DND-41 (cell line): ENCODE measurements at regions not wholly inside any gene's neighbourhood (a gene's known extent, or its start where the extent isn't known, plus 50 kb on each side); places are given as distances from the start of the nearest gene placed in this dataset.
"Not testable (repeated sequence)": the region's sequence is repeated elsewhere in the genome, so short reads cannot be mapped to it uniquely, and the experiment has no call there.

Source experiments
- ATAC-seq: fragments of 200-7000 bp; cut with Tn5 transposase; 3 replicates; pipeline ENCODE4 v1.9.1; 2021; ENCODE audit warnings: low read depth; ENCODE audit not compliant: insufficient read depth
- DNase-seq: peaks from one replicate; pipeline ENCODE4 v3.0.0-alpha.2; 2020
- H2AFZ ChIP-seq: 2 replicates; pipeline ENCODE4 v1.6.0; 2012; ENCODE audit warnings: low read depth, low read length
- H3K27ac ChIP-seq: 2 replicates; pipeline ENCODE4 v1.5.1; 2012; ENCODE audit warnings: low read length, inconsistent platforms
- H3K27me3 ChIP-seq: fragments of 200-600 bp; sonication (generic); 2 replicates; pipeline ENCODE4 v1.6.0; 2012; ENCODE audit warnings: low read length, mild to moderate bottlenecking, inconsistent platforms; ENCODE audit not compliant: insufficient read depth, poor library complexity
- H3K36me3 ChIP-seq: 2 replicates; pipeline ENCODE4 v1.5.1; 2012; ENCODE audit warnings: low read length, inconsistent platforms; ENCODE audit not compliant: insufficient read depth
- H3K4me1 ChIP-seq: 2 replicates; pipeline ENCODE4 v1.5.1; 2012; ENCODE audit warnings: mild to moderate bottlenecking, low read length; ENCODE audit not compliant: insufficient read depth
- H3K4me2 ChIP-seq: 2 replicates; pipeline ENCODE4 v1.6.0; 2012; ENCODE audit warnings: mild to moderate bottlenecking, moderate library complexity, low read length, inconsistent platforms; ENCODE audit not compliant: insufficient read depth
- H3K4me3 ChIP-seq, 2 experiments: fragments of 200-600 bp in 1 of 2; shearing (Covaris generic) in 1 of 2; 2 replicates each; pipeline ENCODE4 v1.5.1; 2012 to 2016; ENCODE audit warnings: inconsistent platforms in 2 of 2, low read length in 2 of 2, mild to moderate bottlenecking in 2 of 2, low read depth in 1 of 2, moderate library complexity in 1 of 2
- H3K79me2 ChIP-seq: 2 replicates; pipeline ENCODE4 v1.6.0; 2012; ENCODE audit warnings: low read length, inconsistent platforms; ENCODE audit not compliant: insufficient read depth
- H3K9ac ChIP-seq: 2 replicates; pipeline ENCODE4 v1.6.0; 2012; ENCODE audit warnings: low read depth, mild to moderate bottlenecking, inconsistent platforms, low read length, moderate library complexity
- H3K9me3 ChIP-seq: 2 replicates; pipeline ENCODE4 v1.5.1; 2012; ENCODE audit warnings: low read length, moderate library complexity, mild to moderate bottlenecking, inconsistent platforms; ENCODE audit not compliant: insufficient read depth, severe bottlenecking
- H4K20me1 ChIP-seq: 2 replicates; pipeline ENCODE4 v1.6.0; 2012; ENCODE audit warnings: low read length; ENCODE audit not compliant: insufficient read depth
- EZH2 ChIP-seq: IDR thresholded peaks from 3 replicates; pipeline ENCODE4 v1.6.1; 2012; ENCODE audit warnings: borderline replicate concordance, low read depth, mild to moderate bottlenecking, moderate library complexity, low read length, inconsistent platforms; ENCODE audit not compliant: severe bottlenecking
- TF ChIP-seq, protein P1 (sequence below): IDR thresholded peaks from 2 replicates; pipeline ENCODE4 v1.5.1; 2012; ENCODE audit warnings: borderline replicate concordance, low read length, moderate library complexity, mild to moderate bottlenecking; ENCODE audit not compliant: poor library complexity, severe bottlenecking; ENCODE audit errors: extremely low read depth

DNA sequence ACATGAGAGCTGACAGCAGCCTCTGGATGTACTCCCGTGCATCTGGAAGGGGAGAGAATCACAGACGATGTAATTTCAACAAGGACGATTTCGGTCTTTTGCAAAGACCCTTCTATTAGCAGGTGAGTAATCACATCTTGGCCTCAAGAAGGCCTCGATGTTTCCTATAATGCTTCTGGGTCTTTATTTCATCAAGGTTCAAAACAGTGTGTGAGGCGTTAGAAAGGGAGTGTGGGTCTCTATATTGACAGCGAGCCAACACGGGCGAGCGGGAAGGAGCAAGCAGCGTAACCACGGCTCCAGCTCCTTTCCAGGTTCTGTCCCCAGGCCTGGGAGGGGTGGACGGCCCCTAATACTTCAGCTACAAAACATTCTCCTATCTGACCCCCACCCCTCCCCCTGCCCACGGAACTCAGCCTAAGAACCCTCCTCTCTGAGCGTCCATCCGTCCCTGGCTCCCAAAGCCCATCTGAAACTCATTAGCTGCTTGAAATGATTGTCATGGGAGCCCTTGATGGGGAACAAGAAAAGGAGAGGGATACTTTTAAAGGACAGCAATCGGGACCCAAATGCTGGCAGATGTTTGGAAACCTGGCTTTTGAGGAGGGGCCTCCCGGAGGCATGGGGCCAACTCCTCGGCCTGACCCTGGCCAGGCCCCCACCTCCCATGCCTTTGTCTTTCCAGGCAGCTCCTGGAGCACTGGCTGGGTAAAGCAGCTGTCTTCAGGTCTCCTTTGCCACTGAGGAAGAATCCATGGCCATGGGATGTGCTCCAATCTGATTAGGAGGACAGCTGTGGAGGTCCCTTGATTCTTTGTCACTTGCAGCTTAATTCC lies 250.8 kb downstream of the FOXD2 start:
- TF ChIP-seq EZH2 = no peak
- TF ChIP-seq, protein P1, sequence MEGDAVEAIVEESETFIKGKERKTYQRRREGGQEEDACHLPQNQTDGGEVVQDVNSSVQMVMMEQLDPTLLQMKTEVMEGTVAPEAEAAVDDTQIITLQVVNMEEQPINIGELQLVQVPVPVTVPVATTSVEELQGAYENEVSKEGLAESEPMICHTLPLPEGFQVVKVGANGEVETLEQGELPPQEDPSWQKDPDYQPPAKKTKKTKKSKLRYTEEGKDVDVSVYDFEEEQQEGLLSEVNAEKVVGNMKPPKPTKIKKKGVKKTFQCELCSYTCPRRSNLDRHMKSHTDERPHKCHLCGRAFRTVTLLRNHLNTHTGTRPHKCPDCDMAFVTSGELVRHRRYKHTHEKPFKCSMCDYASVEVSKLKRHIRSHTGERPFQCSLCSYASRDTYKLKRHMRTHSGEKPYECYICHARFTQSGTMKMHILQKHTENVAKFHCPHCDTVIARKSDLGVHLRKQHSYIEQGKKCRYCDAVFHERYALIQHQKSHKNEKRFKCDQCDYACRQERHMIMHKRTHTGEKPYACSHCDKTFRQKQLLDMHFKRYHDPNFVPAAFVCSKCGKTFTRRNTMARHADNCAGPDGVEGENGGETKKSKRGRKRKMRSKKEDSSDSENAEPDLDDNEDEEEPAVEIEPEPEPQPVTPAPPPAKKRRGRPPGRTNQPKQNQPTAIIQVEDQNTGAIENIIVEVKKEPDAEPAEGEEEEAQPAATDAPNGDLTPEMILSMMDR = no peak
- no peak overlapping the region for H3K27ac ChIP-seq
- DNase-seq = no peak
- H3K79me2 ChIP-seq = no peaks in the 10 kb centered on the region
- no peaks in the 10 kb centered on the region for H3K4me1 ChIP-seq
- no peak overlapping the region for H2AFZ ChIP-seq
- no peak overlapping the region for H3K4me2 ChIP-seq
- peaks cover 13% of the 10 kb centered on the region for H3K27me3 ChIP-seq
- H3K36me3 ChIP-seq = no peaks in the 10 kb centered on the region
- H3K9ac ChIP-seq = no peak overlapping the region
- H3K4me3 ChIP-seq = no peak overlapping the region
- no peaks in the 10 kb centered on the region for H3K9me3 ChIP-seq
- H4K20me1 ChIP-seq = no peaks in the 10 kb centered on the region
- no peak for ATAC-seq

DNA sequence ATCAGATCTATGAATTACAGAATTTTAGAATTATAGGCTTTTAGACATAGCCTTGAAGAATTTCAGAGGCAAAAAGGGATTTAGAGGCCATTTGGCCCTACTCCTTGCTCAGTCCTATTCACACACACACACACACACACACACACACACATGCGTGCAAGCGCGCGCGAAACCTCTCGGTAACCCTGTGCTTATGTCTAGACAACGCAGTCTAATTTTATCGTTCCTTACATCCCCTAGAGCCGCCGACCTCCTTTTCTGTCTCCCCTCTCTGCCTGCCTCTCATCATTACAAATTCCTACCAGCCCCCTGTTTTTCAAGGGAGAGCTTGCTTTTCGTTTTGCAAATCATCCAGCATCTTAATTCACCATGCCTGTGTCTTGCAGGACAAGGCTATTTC lies 252.1 kb downstream of the FOXD2 start:
- Histone ChIP-seq H3K4me1 (no peaks in the 10 kb centered on the region), H4K20me1 (no peaks in the 10 kb centered on the region), H3K36me3 (no peaks in the 10 kb centered on the region), H3K9me3 (no peaks in the 10 kb centered on the region), H3K27ac (no peak overlapping the region), H3K79me2 (no peaks in the 10 kb centered on the region), H3K9ac (no peak overlapping the region), H3K27me3 (peaks cover 13% of the 10 kb centered on the region), H3K4me2 (no peak overlapping the region), H2AFZ (no peak overlapping the region), H3K4me3 (no peak overlapping the region)
- DNase-seq (no peak), ATAC-seq (no peak)
- TF ChIP-seq, protein P1 = no peak
- no peak for TF ChIP-seq EZH2

DNA sequence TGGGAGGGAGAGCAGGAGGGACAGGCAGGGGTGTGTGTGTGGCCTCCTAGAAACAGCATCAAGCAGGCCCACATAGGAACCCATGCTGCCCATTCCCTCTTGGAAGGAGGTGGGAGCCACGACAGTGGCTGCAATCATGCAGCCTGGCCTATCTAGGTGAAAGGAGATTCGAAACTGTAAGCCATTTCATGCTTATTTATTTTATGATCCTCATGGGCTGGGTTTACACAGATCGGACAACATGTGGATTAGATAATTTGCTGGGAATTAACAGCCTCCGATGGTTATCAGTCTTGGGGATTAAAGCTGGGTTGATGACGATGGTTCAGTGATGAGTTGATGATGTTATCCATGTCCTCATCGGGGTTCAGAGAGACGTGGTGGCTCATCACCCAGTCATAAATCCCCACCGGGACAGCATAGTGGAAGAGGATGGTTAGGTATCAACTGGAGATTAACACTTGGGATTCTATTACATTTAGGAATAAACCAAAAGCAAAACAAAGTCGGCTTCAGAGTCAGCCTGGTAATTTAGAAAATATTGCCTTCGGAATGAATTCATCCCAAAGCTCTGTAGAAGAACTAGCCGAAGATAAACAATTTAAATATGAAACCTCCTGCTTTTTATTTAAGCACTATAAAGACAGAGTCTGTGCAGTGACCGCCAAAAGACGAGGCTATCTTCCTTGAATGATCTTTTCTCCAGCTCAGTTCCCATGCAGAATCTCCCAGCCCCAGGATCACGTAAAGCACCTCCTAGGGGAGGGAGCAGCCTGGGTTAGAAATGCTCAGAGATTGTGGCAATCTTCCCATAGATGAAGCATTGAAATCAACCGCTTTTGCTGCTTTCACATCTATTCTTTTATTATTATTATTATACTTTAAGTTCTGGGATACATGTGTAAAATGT lies 252.8 kb downstream of the FOXD2 start:
- H3K27ac ChIP-seq = no peak overlapping the region

DNA sequence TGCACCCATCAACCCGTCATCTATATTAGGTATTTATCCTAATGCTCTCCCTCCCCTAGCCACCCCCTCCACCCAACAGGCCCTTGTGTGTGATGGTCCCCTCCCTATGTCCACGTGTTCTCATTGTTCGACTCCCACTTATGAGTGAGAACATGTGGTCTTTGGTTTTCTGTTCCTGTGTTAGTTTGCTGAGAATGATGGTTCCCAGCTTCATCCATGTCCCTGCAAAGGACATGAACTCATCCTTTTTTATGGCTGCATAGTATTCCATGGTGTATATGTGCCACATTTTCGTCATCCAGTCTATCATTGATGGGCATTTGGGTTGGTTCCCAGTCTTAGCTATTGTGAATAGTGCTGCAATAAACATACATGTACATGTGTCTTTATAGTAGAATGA lies 253.4 kb downstream of the FOXD2 start:
- H3K9me3 ChIP-seq, H3K27me3 ChIP-seq, H3K4me2 ChIP-seq, H3K4me1 ChIP-seq, H3K27ac ChIP-seq, H3K4me3 ChIP-seq, H2AFZ ChIP-seq, H3K79me2 ChIP-seq, H3K36me3 ChIP-seq, H3K9ac ChIP-seq, DNase-seq, H4K20me1 ChIP-seq, ATAC-seq: not testable (repeated sequence)

More for the DNA sequence above, 252.8 kb downstream of the FOXD2 start:
- Histone ChIP-seq H3K9me3 (no peaks in the 10 kb centered on the region), H3K9ac (no peak overlapping the region), H3K4me3 (no peak overlapping the region), H4K20me1 (no peaks in the 10 kb centered on the region), H3K27me3 (peaks cover 7% of the 10 kb centered on the region), H3K4me2 (no peak overlapping the region), H3K36me3 (no peaks in the 10 kb centered on the region), H3K4me1 (no peaks in the 10 kb centered on the region), H2AFZ (no peak overlapping the region), H3K79me2 (no peaks in the 10 kb centered on the region)
- DNase-seq (no peak), ATAC-seq (no peak)
- TF ChIP-seq EZH2 = no peak
- TF ChIP-seq, protein P1 = no peak
